Fibroblast of skin of right biceps (primary cell): ENCODE measurements at regions not wholly inside any gene's neighbourhood (a gene's known extent, or its start where the extent isn't known, plus 50 kb on each side); places are given as distances from the start of the nearest gene placed in this dataset.

Experiments
- DNase-seq: peaks from one replicate; pipeline ENCODE4 v3.0.0-alpha.2; 2013

GRCh38 chr3:24033818-24034217 is 88.7 kb downstream of the NR1D2 start:
- DNase-seq: no peak

GRCh38 chr3:24034464-24034863 is 89.4 kb downstream of the NR1D2 start:
- no peak for DNase-seq

GRCh38 chr3:24037971-24038370 is 92.9 kb downstream of the NR1D2 start:
- DNase-seq: no peak

GRCh38 chr3:24040311-24040710 is 95.2 kb downstream of the NR1D2 start:
- no peak for DNase-seq

GRCh38 chr3:24042174-24043059 is 97.3 kb downstream of the NR1D2 start:
- no peak for DNase-seq

GRCh38 chr3:24043168-24043567 is 98.1 kb downstream of the NR1D2 start:
- DNase-seq: no peak

GRCh38 chr3:24043985-24044384 is 98.9 kb downstream of the NR1D2 start:
- no peak for DNase-seq

- no peak for DNase-seq
Observed at GRCh38 chr3:24046214-24046613, 101.1 kb downstream of the NR1D2 start.

- DNase-seq: no peak
Observed at GRCh38 chr3:24047513-24047912, 102.4 kb downstream of the NR1D2 start.

GRCh38 chr3:24048843-24049242 is 103.8 kb downstream of the NR1D2 start:
- peak; percentile 7 for DNase-seq

GRCh38 chr3:24052446-24052845 is 107.4 kb downstream of the NR1D2 start:
- no peak for DNase-seq

GRCh38 chr3:24058940-24059705 is 114.0 kb downstream of the NR1D2 start:
- no peak for DNase-seq

- DNase-seq: peak; percentile 63
Observed at GRCh38 chr3:24060055-24060454, 115.0 kb downstream of the NR1D2 start.

- no peak for DNase-seq
Observed at GRCh38 chr3:24062916-24063315, 117.8 kb downstream of the NR1D2 start.
